Uterus (tissue), 3 donors: ENCODE measurements at regions not wholly inside any gene's neighbourhood (a gene's known extent, or its start where the extent isn't known, plus 50 kb on each side); places are given as distances from the start of the nearest gene placed in this dataset.

Source experiments
- DNase-seq, 2 donors: peaks; one replicate each; pipeline ENCODE4 v3.0.0-alpha.2; 2019 to 2020
- H3K27ac ChIP-seq, 2 donors: fragments of 200-600 bp; sonication (generic); 1 replicate in 1 of 2; 2 replicates in 1 of 2; pipeline ENCODE4 v1.5.1; 2016 to 2018
- H3K27me3 ChIP-seq, 2 donors: fragments of 200-600 bp; sonication (generic); one replicate each; pipeline ENCODE4 v1.5.1; 2018 to 2019; ENCODE audit warnings: control low read depth in 1 of 2
- H3K36me3 ChIP-seq, 2 donors: fragments of 200-600 bp; sonication (generic); one replicate each; pipeline ENCODE4 v1.5.1; 2019; ENCODE audit warnings: control low read depth in 1 of 2
- H3K4me1 ChIP-seq, 2 donors: fragments of 200-600 bp; sonication (generic); one replicate each; pipeline ENCODE4 v1.5.1; 2018 to 2019; ENCODE audit warnings: control low read depth in 1 of 2
- H3K4me3 ChIP-seq, 2 donors: fragments of 200-600 bp; sonication (generic); 1 replicate in 1 of 2; 2 replicates in 1 of 2; pipeline ENCODE4 v1.5.1; 2018 to 2019; ENCODE audit warnings: mild to moderate bottlenecking in 1 of 2
- H3K9me3 ChIP-seq, 2 donors: fragments of 200-600 bp; sonication (generic); one replicate each; pipeline ENCODE4 v1.5.1; 2019; ENCODE audit warnings: control low read depth in 1 of 2
- POLR2A ChIP-seq, 2 donors: fragments of 450-650 bp; IDR thresholded peaks; one replicate each; pipeline ENCODE4 v1.6.1; 2016; ENCODE audit warnings: antibody characterized with exemption in 2 of 2, mild to moderate bottlenecking in 1 of 2, moderate library complexity in 1 of 2
- intact Hi-C: fragments of 100-400 bp; cut with DNase I; formaldehyde crosslinking; loops from one replicate; pipeline ENCODE4 v1.15.1; 2023; ENCODE audit warnings: low total_unique reads
- TF ChIP-seq, protein P1 (sequence below), 4 experiments: fragments of 200-600 bp in 2 of 4; fragments of 450-650 bp in 2 of 4; sonication (generic) in 2 of 4; IDR thresholded peaks; one replicate each; pipeline ENCODE4 v1.5.1; 2016 to 2019; ENCODE audit warnings: antibody characterized with exemption in 4 of 4, mild to moderate bottlenecking in 2 of 4, moderate library complexity in 1 of 4
- donor health status: DM: yes; HTN: yes; CAD: no.

DNA sequence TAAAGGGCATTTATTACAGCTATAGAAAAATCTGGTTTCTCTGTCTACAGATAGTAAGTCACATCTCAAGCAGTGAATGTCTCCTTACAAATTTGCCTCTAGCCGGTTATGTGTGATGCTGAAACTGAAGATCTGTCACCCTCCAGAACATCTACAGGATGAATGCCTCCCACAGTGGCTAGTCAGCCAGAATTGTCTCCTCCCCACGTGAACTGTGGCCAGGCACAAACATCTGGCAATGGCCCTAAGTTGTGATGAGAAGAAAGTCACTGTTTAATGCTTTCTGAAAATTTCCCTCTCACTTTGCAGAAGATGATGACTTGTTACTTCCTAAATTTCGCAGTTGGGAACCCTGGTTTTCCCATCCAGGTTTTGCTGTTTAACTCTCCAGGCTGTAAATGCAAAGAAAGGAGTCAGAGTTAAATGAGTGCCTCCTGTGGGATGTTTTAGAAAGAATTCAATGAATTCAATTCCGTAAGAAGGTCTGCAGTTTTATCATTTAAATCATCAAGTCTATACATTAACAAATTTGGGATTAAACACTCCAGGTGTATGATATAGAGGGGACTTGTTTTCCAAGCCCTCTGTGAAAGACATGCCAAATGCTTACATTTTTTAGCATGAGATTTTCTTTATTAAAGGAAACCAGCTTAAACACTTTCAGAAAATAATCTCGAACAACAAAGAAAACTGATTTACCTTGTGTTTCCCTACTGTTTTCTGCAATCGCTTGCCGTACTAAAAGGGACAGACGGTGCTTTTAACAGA lies 55.4 kb upstream of the TLR3 start:
- Histone ChIP-seq H3K27me3 (no peaks in the 10 kb centered on the region), H3K4me3 (no peak overlapping the region), H3K4me1 (no peaks in the 10 kb centered on the region), H3K9me3 (no peaks in the 10 kb centered on the region), H3K36me3 (no peaks in the 10 kb centered on the region), H3K27ac (no peak overlapping the region)
- intact Hi-C loops = no loop called here
- no peak for DNase-seq
- TF ChIP-seq, protein P1, sequence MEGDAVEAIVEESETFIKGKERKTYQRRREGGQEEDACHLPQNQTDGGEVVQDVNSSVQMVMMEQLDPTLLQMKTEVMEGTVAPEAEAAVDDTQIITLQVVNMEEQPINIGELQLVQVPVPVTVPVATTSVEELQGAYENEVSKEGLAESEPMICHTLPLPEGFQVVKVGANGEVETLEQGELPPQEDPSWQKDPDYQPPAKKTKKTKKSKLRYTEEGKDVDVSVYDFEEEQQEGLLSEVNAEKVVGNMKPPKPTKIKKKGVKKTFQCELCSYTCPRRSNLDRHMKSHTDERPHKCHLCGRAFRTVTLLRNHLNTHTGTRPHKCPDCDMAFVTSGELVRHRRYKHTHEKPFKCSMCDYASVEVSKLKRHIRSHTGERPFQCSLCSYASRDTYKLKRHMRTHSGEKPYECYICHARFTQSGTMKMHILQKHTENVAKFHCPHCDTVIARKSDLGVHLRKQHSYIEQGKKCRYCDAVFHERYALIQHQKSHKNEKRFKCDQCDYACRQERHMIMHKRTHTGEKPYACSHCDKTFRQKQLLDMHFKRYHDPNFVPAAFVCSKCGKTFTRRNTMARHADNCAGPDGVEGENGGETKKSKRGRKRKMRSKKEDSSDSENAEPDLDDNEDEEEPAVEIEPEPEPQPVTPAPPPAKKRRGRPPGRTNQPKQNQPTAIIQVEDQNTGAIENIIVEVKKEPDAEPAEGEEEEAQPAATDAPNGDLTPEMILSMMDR (IDR thresholded peaks at IDR 0.05) = no peak
- TF ChIP-seq POLR2A (IDR thresholded peaks at IDR 0.05) = no peak

DNA sequence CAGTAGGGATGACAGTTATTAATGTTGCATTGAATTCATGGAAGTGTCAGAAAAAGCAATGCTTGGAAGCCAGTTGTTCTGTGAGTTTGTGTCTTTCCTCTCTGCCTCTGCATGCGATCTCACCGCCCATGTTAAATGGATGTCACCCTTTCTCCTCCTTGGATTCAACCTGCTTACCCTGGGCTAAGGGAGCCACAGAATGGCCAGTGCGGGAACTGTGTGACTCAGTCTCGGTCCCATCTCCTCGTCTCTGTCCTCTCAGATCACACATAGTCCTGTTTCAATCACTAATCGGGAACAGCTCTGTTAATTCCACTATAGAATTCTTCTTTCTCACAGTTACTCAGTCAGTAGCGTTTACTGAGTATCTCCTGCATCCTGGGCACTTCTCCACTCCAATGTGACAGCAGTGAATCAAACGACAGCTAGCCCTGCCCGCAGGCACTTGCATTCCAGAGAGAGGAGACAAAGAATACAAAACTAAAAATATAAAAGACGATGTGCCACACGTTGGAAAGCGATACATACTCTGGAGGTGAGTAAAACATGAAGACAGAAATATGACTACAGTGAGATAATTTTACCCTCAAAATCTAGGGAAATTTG lies 53.6 kb upstream of the TLR3 start:
- H3K9me3 ChIP-seq = no peaks in the 10 kb centered on the region
- H3K27ac ChIP-seq = no peak overlapping the region
- H3K27me3 ChIP-seq = no peaks in the 10 kb centered on the region
- TF ChIP-seq POLR2A (IDR thresholded peaks at IDR 0.05) = no peak
- TF ChIP-seq, protein P1 (IDR thresholded peaks at IDR 0.05) = no peak
- intact Hi-C loops = no loop called here
- H3K4me3 ChIP-seq = no peak overlapping the region
- no peaks in the 10 kb centered on the region for H3K36me3 ChIP-seq
- DNase-seq = no peak
- H3K4me1 ChIP-seq = no peaks in the 10 kb centered on the region

DNA sequence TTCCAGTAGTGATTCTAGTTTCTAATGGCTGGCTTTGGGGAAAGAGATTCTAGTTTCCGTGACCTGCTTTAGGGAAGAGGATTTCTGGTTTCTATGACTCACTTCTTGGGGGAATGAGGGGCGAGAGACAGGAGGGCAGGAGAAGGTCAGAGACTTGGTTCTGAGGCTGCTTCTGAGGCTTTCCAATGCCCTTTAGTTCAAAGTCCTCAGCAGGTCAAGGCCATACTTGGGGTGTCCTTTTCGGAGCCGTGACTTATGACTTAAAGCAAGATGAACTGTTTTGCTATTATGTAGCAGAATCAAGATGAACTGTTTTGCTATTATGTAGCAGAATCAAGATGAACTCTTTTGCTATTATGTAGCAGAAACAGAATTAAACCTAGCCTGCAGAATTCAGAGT lies 52.2 kb upstream of the TLR3 start:
- no peaks in the 10 kb centered on the region for H3K9me3 ChIP-seq
- no peak for DNase-seq
- TF ChIP-seq, protein P1 (IDR thresholded peaks at IDR 0.05) = no peak
- no peaks in the 10 kb centered on the region for H3K36me3 ChIP-seq
- H3K27me3 ChIP-seq = no peaks in the 10 kb centered on the region
- no peaks in the 10 kb centered on the region for H3K4me1 ChIP-seq
- intact Hi-C loops = no loop called here
- H3K4me3 ChIP-seq = no peak overlapping the region
- no peak overlapping the region for H3K27ac ChIP-seq

DNA sequence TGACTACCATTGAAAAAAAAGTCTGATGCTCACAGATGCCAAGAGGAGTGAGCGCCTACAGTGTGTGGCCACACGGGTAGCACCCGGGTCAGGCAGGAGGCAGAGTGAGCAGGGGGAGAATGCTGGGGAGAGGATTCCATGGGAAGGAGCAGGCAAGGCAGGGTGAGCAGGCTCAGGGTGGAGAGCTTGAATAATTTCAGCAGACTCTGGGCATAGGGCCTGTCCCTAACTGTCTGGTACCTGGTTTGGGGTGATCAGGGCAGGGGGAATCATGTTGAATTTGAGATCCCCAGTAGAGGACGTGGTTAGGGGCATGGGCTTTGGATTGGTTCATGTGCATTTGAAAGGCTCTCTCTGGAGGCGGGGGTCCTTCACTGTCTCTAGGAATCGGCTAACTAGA lies 51.2 kb upstream of the TLR3 start:
- intact Hi-C loops = no loop called here
- TF ChIP-seq POLR2A (IDR thresholded peaks at IDR 0.05) = no peak
- no peak for DNase-seq
- no peak overlapping the region for H3K4me3 ChIP-seq
- H3K27ac ChIP-seq = no peak overlapping the region
- no peaks in the 10 kb centered on the region for H3K36me3 ChIP-seq
- H3K9me3 ChIP-seq = no peaks in the 10 kb centered on the region
- H3K4me1 ChIP-seq = no peaks in the 10 kb centered on the region
- no peaks in the 10 kb centered on the region for H3K27me3 ChIP-seq

DNA sequence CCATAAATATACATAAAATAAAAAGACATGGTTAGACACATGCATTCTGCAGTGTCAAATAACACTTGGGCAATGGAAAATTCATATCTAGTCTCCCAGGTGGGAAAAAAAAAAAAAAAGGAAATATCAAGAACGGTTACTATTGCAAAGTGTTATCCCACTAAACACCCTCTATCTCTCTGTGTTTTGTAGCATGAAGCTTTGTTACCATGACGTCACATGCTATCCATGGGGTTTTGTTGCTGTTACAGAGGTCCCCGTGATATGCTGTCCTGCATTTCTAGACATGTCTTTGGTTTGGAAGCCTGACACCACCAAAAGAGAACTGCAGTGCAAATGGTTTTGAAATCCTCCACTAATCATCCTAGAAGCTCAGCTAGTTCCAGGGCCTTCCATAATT lies 50.7 kb upstream of the TLR3 start:
- no peak for DNase-seq
- no peak overlapping the region for H3K4me3 ChIP-seq
- H3K27me3 ChIP-seq = no peaks in the 10 kb centered on the region
- H3K27ac ChIP-seq = no peak overlapping the region
- intact Hi-C loops = no loop called here
- no peaks in the 10 kb centered on the region for H3K4me1 ChIP-seq
- no peaks in the 10 kb centered on the region for H3K36me3 ChIP-seq
- H3K9me3 ChIP-seq = no peaks in the 10 kb centered on the region
- TF ChIP-seq, protein P1 (IDR thresholded peaks at IDR 0.05) = no peak
- no peak for TF ChIP-seq POLR2A (IDR thresholded peaks at IDR 0.05)
